ENCODE measurements at regions not wholly inside any gene's neighbourhood (a gene's known extent, or its start where the extent isn't known, plus 50 kb on each side); places are given as distances from the start of the nearest gene placed in this dataset.

GRCh38 chr19:31659897-31660210 lies 310.6 kb upstream of the TSHZ3 start:
- no peak for DNase-seq (ENCODE audit: low spot score)

DNA sequence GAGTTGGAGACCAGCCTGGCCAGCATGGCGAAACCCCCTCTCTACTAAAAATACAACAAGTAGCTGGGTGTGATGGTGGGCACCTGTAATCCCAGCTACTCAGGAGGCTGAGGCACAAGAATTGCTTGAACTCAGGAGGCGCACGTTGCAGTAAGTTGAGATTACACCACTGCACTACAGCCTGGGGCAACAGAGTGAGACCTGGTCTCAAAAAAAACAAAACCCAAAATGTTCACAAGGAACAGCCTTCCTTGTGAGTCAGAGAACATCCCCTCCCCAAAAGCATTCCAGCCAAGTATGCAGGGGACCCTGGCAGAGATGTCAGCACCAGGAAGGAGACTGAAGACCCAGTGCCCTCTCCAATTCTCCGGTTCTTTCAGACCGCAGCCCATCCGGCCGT lies 314.9 kb upstream of the TSHZ3 start:
- Histone ChIP-seq H3K27ac (ENCODE audit: extremely low read length, insufficient read depth, low read length) (no peak overlapping the region), H3K9ac (ENCODE audit: insufficient read depth, low read depth, low read length) (no peak overlapping the region), H3K4me2 (ENCODE audit: low read depth, low read length) (no peak overlapping the region), H3K79me2 (ENCODE audit: insufficient read depth, low read length) (no peaks in the 10 kb centered on the region), H3K36me3 (replicated peaks in 1 of 2; ENCODE audit: control insufficient read depth in 1 of 2, insufficient read depth in 2 of 2, low read length in 2 of 2) (no peaks in the 10 kb centered on the region), H4K20me1 (ENCODE audit: insufficient read depth, low read length) (no peaks in the 10 kb centered on the region), H3K9me3 (ENCODE audit: low read length) (peaks cover 64% of the 10 kb centered on the region), H3K4me1 (ENCODE audit: insufficient read depth, low read length) (no peaks in the 10 kb centered on the region), H2AFZ (ENCODE audit: low read length) (no peak overlapping the region), H3K27me3 (ENCODE audit: control insufficient read depth in 1 of 2, insufficient read depth in 2 of 2, low read length in 2 of 2) (no peaks in the 10 kb centered on the region), H3K4me3 (replicated peaks in 1 of 3; ENCODE audit: insufficient read depth in 1 of 3, low read depth in 2 of 3, low read length in 3 of 3) (no peak overlapping the region)
- POLR2A ChIA-PET, result no interaction called here
- 58% methylated on average over 7 of the region's 7 CpGs for WGBS (ENCODE audit: low lambda C conversion rate)
- CTCF ChIA-PET (ENCODE audit: low intra/inter-chr PET ratio, low total read pairs), result no interaction called here
- intact Hi-C loops (cut with micrococcal nuclease; ENCODE audit: unreplicated experiment), result no loop called here
- in situ Hi-C loops (cut with HindIII; ENCODE audit: extremely low pct_ligation_motif_present, low pct_unique_long_range_greater_than_20kb), result no loop called here
- DNase-seq (ENCODE audit: low spot score) (no peak), FAIRE-seq (no peak), ATAC-seq (no peak)
- no TSS peak for BruUV-seq (replicated peaks)
- TF ChIP-seq ZNF737 (CRISPR knock-in tag; IDR thresholded peaks at IDR 0.05; ENCODE audit: borderline replicate concordance) (no peak), ADNP (CRISPR knock-in tag; IDR thresholded peaks at IDR 0.05) (no peak), HNF1B (CRISPR knock-in tag; IDR thresholded peaks at IDR 0.05) (no peak), ZFP37 (CRISPR knock-in tag; IDR thresholded peaks at IDR 0.05; ENCODE audit: borderline replicate concordance) (no peak), GTF2F1 (IDR thresholded peaks at IDR 0.05; ENCODE audit: low read length) (no peak), DPF2 (CRISPR knock-in tag; IDR thresholded peaks at IDR 0.05; ENCODE audit: borderline replicate concordance, low read depth) (no peak), MIER3 (CRISPR knock-in tag; IDR thresholded peaks at IDR 0.05; ENCODE audit: borderline replicate concordance) (no peak)
- TF ChIP-seq, protein P1, sequence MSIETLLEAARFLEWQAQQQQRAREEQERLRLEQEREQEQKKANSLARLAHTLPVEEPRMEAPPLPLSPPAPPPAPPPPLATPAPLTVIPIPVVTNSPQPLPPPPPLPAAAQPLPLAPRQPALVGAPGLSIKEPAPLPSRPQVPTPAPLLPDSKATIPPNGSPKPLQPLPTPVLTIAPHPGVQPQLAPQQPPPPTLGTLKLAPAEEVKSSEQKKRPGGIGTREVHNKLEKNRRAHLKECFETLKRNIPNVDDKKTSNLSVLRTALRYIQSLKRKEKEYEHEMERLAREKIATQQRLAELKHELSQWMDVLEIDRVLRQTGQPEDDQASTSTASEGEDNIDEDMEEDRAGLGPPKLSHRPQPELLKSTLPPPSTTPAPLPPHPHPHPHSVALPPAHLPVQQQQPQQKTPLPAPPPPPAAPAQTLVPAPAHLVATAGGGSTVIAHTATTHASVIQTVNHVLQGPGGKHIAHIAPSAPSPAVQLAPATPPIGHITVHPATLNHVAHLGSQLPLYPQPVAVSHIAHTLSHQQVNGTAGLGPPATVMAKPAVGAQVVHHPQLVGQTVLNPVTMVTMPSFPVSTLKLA (IDR thresholded peaks at IDR 0.05), result no peak

More at GRCh38 chr19:31659897-31660210, 310.6 kb upstream of the TSHZ3 start:
- no peaks in the 10 kb centered on the region for H4K20me1 ChIP-seq (ENCODE audit: insufficient read depth, low read length)
- ATAC-seq (no peak), FAIRE-seq (no peak)
- TF ChIP-seq TOPORS (CRISPR knock-in tag; IDR thresholded peaks at IDR 0.05) (no peak), ZNF382 (CRISPR knock-in tag; IDR thresholded peaks at IDR 0.05; ENCODE audit: borderline replicate concordance) (no peak), ZNF652 (CRISPR knock-in tag; IDR thresholded peaks at IDR 0.05; ENCODE audit: borderline replicate concordance, low read depth) (no peak), PAWR (CRISPR knock-in tag; IDR thresholded peaks at IDR 0.05; ENCODE audit: borderline replicate concordance) (no peak), BATF2 (CRISPR knock-in tag; IDR thresholded peaks at IDR 0.05) (no peak), ZKSCAN5 (CRISPR knock-in tag; IDR thresholded peaks at IDR 0.05) (no peak)
- TF ChIP-seq, protein P2, sequence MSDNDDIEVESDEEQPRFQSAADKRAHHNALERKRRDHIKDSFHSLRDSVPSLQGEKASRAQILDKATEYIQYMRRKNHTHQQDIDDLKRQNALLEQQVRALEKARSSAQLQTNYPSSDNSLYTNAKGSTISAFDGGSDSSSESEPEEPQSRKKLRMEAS (IDR thresholded peaks at IDR 0.05), result no peak
- TF ChIP-seq, protein P3, sequence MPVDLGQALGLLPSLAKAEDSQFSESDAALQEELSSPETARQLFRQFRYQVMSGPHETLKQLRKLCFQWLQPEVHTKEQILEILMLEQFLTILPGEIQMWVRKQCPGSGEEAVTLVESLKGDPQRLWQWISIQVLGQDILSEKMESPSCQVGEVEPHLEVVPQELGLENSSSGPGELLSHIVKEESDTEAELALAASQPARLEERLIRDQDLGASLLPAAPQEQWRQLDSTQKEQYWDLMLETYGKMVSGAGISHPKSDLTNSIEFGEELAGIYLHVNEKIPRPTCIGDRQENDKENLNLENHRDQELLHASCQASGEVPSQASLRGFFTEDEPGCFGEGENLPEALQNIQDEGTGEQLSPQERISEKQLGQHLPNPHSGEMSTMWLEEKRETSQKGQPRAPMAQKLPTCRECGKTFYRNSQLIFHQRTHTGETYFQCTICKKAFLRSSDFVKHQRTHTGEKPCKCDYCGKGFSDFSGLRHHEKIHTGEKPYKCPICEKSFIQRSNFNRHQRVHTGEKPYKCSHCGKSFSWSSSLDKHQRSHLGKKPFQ (CRISPR knock-in tag; IDR thresholded peaks at IDR 0.05; ENCODE audit: insufficient replicate concordance), result no peak
- intact Hi-C loops (cut with micrococcal nuclease; ENCODE audit: unreplicated experiment), result no loop called here
- H3K27me3 ChIP-seq (ENCODE audit: control insufficient read depth in 1 of 2, insufficient read depth in 2 of 2, low read length in 2 of 2), result no peaks in the 10 kb centered on the region
- peaks cover 74% of the 10 kb centered on the region for H3K9me3 ChIP-seq (ENCODE audit: low read length)
- ChIA-PET POLR2A (no interaction called here), CTCF (ENCODE audit: low intra/inter-chr PET ratio, low total read pairs) (no interaction called here)
- no peak overlapping the region for H2AFZ ChIP-seq (ENCODE audit: low read length)
- H3K36me3 ChIP-seq (replicated peaks in 1 of 2; ENCODE audit: control insufficient read depth in 1 of 2, insufficient read depth in 2 of 2, low read length in 2 of 2), result no peaks in the 10 kb centered on the region
- in situ Hi-C loops (cut with HindIII; ENCODE audit: extremely low pct_ligation_motif_present, low pct_unique_long_range_greater_than_20kb), result no loop called here
- H3K9ac ChIP-seq (ENCODE audit: insufficient read depth, low read depth, low read length), result no peak overlapping the region
- no peak overlapping the region for H3K4me2 ChIP-seq (ENCODE audit: low read depth, low read length)
- H3K4me3 ChIP-seq (replicated peaks in 1 of 3; ENCODE audit: insufficient read depth in 1 of 3, low read depth in 2 of 3, low read length in 3 of 3), result no peak overlapping the region
- no TSS peak for BruUV-seq (replicated peaks)
- WGBS (ENCODE audit: low lambda C conversion rate), result 10% methylated on average over 4 of the region's 4 CpGs
- no peaks in the 10 kb centered on the region for H3K79me2 ChIP-seq (ENCODE audit: insufficient read depth, low read length)
- no peaks in the 10 kb centered on the region for H3K4me1 ChIP-seq (ENCODE audit: insufficient read depth, low read length)
- H3K27ac ChIP-seq (ENCODE audit: extremely low read length, insufficient read depth, low read length), result no peak overlapping the region

Measured in HepG2 (cell line).